ACC112 (cell line): ENCODE measurements at regions not wholly inside any gene's neighbourhood (a gene's known extent, or its start where the extent isn't known, plus 50 kb on each side); places are given as distances from the start of the nearest gene placed in this dataset.

Source experiments
- H2AFZ ChIP-seq: fragments of 200-600 bp; sonication (generic); one replicate; pipeline ENCODE4 v1.6.0; 2017; ENCODE audit warnings: antibody characterized with exemption, low read length; ENCODE audit not compliant: unreplicated experiment
- H3K27ac ChIP-seq: fragments of 200-600 bp; sonication (generic); 2 replicates; pipeline ENCODE4 v1.5.1; 2014; ENCODE audit warnings: low read depth, mild to moderate bottlenecking, antibody characterized with exemption, low read length, moderate library complexity
- H3K27me3 ChIP-seq: fragments of 200-600 bp; sonication (generic); 2 replicates; pipeline ENCODE4 v1.6.1; 2014; ENCODE audit warnings: mild to moderate bottlenecking, antibody characterized with exemption, low read length, moderate library complexity, mixed read lengths; ENCODE audit not compliant: insufficient read depth
- H3K36me3 ChIP-seq: fragments of 200-600 bp; sonication (generic); 2 replicates; pipeline ENCODE4 v1.6.1; 2016; ENCODE audit warnings: mild to moderate bottlenecking, antibody characterized with exemption, low read length, moderate library complexity, mixed read lengths; ENCODE audit not compliant: insufficient read depth
- H3K4me1 ChIP-seq: fragments of 200-600 bp; sonication (generic); one replicate; pipeline ENCODE4 v1.6.1; 2016; ENCODE audit warnings: low read length, mixed read lengths; ENCODE audit not compliant: insufficient read depth, unreplicated experiment, control insufficient read depth
- H3K4me3 ChIP-seq: fragments of 200-600 bp; sonication (generic); 2 replicates; pipeline ENCODE4 v1.5.1; 2014; ENCODE audit warnings: mild to moderate bottlenecking, low read depth, low read length
- H3K79me2 ChIP-seq: fragments of 200-600 bp; sonication (generic); one replicate; pipeline ENCODE4 v1.6.0; 2016; ENCODE audit warnings: low read length; ENCODE audit not compliant: control insufficient read depth, unreplicated experiment, insufficient read depth

GRCh38 chr12:16884056-16884455, 278.1 kb upstream of the LMO3 start:
- Histone ChIP-seq H3K79me2 (no peaks in the 10 kb centered on the region), H3K36me3 (no peaks in the 10 kb centered on the region), H3K4me3 (no peak overlapping the region), H2AFZ (no peak overlapping the region), H3K4me1 (no peaks in the 10 kb centered on the region), H3K27ac (no peak overlapping the region), H3K27me3 (no peaks in the 10 kb centered on the region)

GRCh38 chr12:16881986-16882570, 276.1 kb upstream of the LMO3 start:
- no peaks in the 10 kb centered on the region for H3K36me3 ChIP-seq
- no peaks in the 10 kb centered on the region for H3K79me2 ChIP-seq
- H3K27ac ChIP-seq, result no peak overlapping the region
- H3K4me3 ChIP-seq, result no peak overlapping the region
- H2AFZ ChIP-seq, result no peak overlapping the region
- H3K4me1 ChIP-seq, result no peaks in the 10 kb centered on the region
- no peaks in the 10 kb centered on the region for H3K27me3 ChIP-seq

DNA sequence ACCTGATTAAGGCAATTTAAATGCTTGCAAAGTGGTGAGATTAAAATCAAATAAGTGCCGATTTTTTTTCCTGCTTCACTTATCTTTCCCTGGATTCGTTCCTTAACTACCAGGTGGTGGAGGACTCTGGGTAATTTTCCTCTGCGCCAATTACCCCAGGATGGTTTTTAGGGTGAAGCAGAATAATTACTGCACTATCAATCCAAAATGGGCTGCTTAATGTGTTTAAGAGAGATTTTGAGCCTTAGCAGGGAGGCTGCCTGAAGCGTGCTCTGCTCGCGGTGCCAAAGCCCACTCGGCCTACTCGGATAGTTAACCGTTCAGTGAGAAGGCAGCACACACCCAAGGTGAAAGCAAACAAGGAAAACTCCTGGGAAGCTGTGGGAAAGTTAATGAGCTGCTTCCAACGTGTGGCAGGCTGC, 274.9 kb upstream of the LMO3 start:
- Histone ChIP-seq H3K4me1 (no peaks in the 10 kb centered on the region), H3K36me3 (no peaks in the 10 kb centered on the region), H2AFZ (no peak overlapping the region), H3K27ac (no peak overlapping the region), H3K4me3 (no peak overlapping the region), H3K79me2 (no peaks in the 10 kb centered on the region), H3K27me3 (no peaks in the 10 kb centered on the region)

GRCh38 chr12:16870845-16871244, 264.9 kb upstream of the LMO3 start:
- H3K36me3 ChIP-seq, result no peaks in the 10 kb centered on the region
- no peak overlapping the region for H3K4me3 ChIP-seq
- H3K27ac ChIP-seq, result no peak overlapping the region
- H3K27me3 ChIP-seq, result no peaks in the 10 kb centered on the region
- H3K79me2 ChIP-seq, result no peaks in the 10 kb centered on the region
- H2AFZ ChIP-seq, result no peak overlapping the region
- H3K4me1 ChIP-seq, result no peaks in the 10 kb centered on the region

GRCh38 chr12:16863742-16864141, 257.8 kb upstream of the LMO3 start:
- Histone ChIP-seq H3K36me3 (no peaks in the 10 kb centered on the region), H3K27ac (no peak overlapping the region), H2AFZ (no peak overlapping the region), H3K79me2 (no peaks in the 10 kb centered on the region), H3K27me3 (no peaks in the 10 kb centered on the region), H3K4me3 (no peak overlapping the region), H3K4me1 (no peaks in the 10 kb centered on the region)

DNA sequence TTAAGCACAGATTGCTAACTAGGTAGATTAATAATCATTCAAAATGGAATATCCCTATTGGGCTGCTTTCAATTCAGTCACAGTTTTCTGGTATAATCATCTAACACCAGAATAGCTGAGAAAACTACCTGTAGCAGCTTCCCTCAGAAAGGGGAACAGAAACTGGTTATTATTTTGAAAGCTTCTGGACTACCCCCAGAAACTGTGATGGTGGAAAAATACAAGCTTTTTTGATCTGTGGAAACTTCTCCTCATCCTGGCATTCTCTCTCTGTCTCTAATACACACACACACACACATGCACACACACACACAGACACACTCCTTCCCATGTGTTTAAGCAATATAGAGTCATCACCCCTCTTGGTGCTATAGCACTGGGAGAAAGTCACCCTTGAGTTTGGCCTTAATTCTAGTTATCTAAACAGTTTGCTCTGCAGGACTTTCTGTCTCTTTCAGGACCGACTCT, 251.5 kb upstream of the LMO3 start:
- no peaks in the 10 kb centered on the region for H3K36me3 ChIP-seq
- no peak overlapping the region for H3K27ac ChIP-seq
- H3K79me2 ChIP-seq, result no peaks in the 10 kb centered on the region
- H3K4me1 ChIP-seq, result no peaks in the 10 kb centered on the region
- no peak overlapping the region for H2AFZ ChIP-seq
- H3K4me3 ChIP-seq, result no peak overlapping the region
- no peaks in the 10 kb centered on the region; the same call in 1 of the 2 replicates for H3K27me3 ChIP-seq

DNA sequence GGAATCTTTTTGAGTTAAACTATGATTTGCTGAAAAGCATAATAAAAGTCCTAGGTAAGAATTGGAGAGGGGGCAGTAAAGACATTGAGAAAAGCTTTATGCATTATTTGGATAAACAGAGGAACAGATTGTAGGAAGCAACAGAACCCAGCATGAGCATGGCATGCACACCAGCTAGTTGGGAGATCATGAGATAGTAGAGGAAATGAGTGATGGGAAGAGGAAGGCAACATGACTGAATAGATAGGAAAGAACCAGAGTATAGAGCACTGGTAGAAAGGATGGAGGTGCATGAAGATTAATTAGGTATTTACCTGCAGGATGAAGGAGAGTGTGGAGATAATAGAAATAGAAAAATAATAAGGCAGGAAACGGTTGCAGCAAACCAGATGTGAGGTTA, 248.5 kb upstream of the LMO3 start:
- Histone ChIP-seq H3K4me3 (no peak overlapping the region), H3K4me1 (no peaks in the 10 kb centered on the region), H3K27ac (no peak overlapping the region), H3K27me3 (no peaks in the 10 kb centered on the region; the same call in 1 of the 2 replicates), H2AFZ (no peak overlapping the region), H3K36me3 (no peaks in the 10 kb centered on the region), H3K79me2 (no peaks in the 10 kb centered on the region)

- H2AFZ ChIP-seq, result no peak overlapping the region
- no peaks in the 10 kb centered on the region for H3K4me1 ChIP-seq
- H3K27ac ChIP-seq, result no peak overlapping the region
- H3K36me3 ChIP-seq, result no peaks in the 10 kb centered on the region
- no peak overlapping the region for H3K4me3 ChIP-seq
- no peaks in the 10 kb centered on the region; the same call in 1 of the 2 replicates for H3K27me3 ChIP-seq
- no peaks in the 10 kb centered on the region for H3K79me2 ChIP-seq
Observed at GRCh38 chr12:16849473-16849872, 243.5 kb upstream of the LMO3 start.

DNA sequence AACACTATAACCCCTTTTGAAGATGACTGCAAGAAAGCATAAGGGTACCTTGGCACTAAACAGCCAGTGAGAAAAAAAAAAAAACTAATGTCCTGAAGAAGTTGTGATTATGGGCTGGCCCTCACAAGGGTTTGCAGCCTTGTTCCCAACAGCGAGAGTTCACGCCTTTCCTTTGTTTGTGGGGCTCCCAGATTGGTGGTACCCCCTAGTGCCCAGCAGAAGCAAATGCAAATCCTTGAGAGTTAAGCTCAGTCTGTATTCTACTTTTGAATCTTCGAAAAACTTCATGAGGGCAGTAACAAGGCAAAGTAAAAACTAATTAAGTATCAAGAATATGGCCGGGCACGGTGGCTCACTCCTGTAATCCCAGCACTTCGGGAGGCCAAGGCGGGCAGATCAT, 238.9 kb upstream of the LMO3 start:
- H3K4me3 ChIP-seq, result no peak overlapping the region
- H3K79me2 ChIP-seq, result no peaks in the 10 kb centered on the region
- H2AFZ ChIP-seq, result no peak overlapping the region
- H3K4me1 ChIP-seq, result no peaks in the 10 kb centered on the region
- H3K27ac ChIP-seq, result no peak overlapping the region
- H3K36me3 ChIP-seq, result no peaks in the 10 kb centered on the region
- H3K27me3 ChIP-seq, result no peaks in the 10 kb centered on the region

GRCh38 chr12:16833376-16834015, 227.5 kb upstream of the LMO3 start:
- Histone ChIP-seq H3K36me3 (no peaks in the 10 kb centered on the region), H3K79me2 (no peaks in the 10 kb centered on the region), H3K27me3 (no peaks in the 10 kb centered on the region), H3K4me1 (no peaks in the 10 kb centered on the region), H3K4me3 (no peak overlapping the region), H3K27ac (no peak overlapping the region), H2AFZ (no peak overlapping the region)

DNA sequence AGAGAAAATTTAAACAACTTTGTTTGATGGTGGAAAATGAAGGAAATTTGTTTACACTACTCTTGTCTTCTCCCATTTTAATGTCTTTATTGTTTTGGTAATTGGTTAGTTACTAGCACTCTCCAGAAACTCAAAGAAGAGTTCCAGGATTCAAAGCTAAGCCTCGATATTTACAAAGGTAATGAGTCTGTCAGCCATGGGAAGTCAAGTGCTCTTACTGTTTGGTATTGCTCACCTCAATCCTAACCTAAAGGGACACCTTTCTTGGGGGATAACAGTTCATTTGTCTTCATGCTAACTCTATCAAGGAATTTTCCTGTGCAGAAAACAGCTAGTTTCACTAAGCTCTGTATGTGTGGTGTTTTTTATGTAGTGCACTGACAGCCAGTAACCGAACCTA, 222.9 kb upstream of the LMO3 start:
- no peaks in the 10 kb centered on the region for H3K36me3 ChIP-seq
- H2AFZ ChIP-seq, result no peak overlapping the region
- H3K4me3 ChIP-seq, result no peak overlapping the region
- H3K4me1 ChIP-seq, result no peaks in the 10 kb centered on the region
- H3K27ac ChIP-seq, result no peak overlapping the region
- H3K27me3 ChIP-seq, result no peaks in the 10 kb centered on the region
- no peaks in the 10 kb centered on the region for H3K79me2 ChIP-seq
